ENCODE measurements at regions not wholly inside any gene's neighbourhood (a gene's known extent, or its start where the extent isn't known, plus 50 kb on each side); places are given as distances from the start of the nearest gene placed in this dataset.
"Not testable (repeated sequence)": the region's sequence is repeated elsewhere in the genome, so short reads cannot be mapped to it uniquely, and the experiment has no call there.

DNA sequence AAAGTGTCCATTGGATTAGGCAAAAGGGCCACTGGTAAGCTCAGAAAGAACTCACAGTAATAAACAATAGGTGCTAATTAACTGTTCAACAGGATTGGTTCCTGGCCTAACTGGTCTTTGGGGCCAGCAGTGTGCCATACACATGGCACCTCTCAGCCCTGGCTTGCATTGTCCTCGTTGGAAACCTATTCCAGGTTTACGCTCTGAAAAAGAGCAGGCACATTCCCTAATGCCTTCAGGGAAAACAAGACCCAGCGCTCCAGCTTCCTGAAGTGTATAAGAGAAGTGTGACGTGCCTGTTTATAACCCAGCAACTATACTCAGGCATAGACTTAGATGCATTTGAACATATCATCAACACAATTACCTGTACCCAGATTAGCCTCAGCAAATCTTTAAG lies 51.9 kb upstream of the RBM47 start:
- ATAC-seq, result no peak
- Mint-ChIP-seq H3K4me3 (no peak overlapping the region), H3K36me3 (no peaks in the 10 kb centered on the region), H3K27ac (peak overlapping the region; percentile 27), H3K4me1 (peaks cover 15% of the 10 kb centered on the region), H3K9me3 (no peaks in the 10 kb centered on the region), H3K27me3 (no peaks in the 10 kb centered on the region)

GRCh38 chr4:40682290-40683101 lies 52.8 kb upstream of the RBM47 start:
- H3K4me3 Mint-ChIP-seq, result no peak overlapping the region
- no peaks in the 10 kb centered on the region for H3K27me3 Mint-ChIP-seq
- H3K36me3 Mint-ChIP-seq, result no peaks in the 10 kb centered on the region
- no peak for ATAC-seq
- H3K27ac Mint-ChIP-seq, result no peak overlapping the region
- H3K4me1 Mint-ChIP-seq, result peaks cover 15% of the 10 kb centered on the region
- no peaks in the 10 kb centered on the region for H3K9me3 Mint-ChIP-seq

GRCh38 chr4:40683536-40684145 lies 54.0 kb upstream of the RBM47 start:
- not testable (repeated sequence) for H3K4me3 Mint-ChIP-seq, H3K27ac Mint-ChIP-seq, H3K27me3 Mint-ChIP-seq, H3K36me3 Mint-ChIP-seq, H3K9me3 Mint-ChIP-seq
- peak; percentile 55 for ATAC-seq
- H3K4me1 Mint-ChIP-seq, result peaks cover 15% of the 10 kb centered on the region

DNA sequence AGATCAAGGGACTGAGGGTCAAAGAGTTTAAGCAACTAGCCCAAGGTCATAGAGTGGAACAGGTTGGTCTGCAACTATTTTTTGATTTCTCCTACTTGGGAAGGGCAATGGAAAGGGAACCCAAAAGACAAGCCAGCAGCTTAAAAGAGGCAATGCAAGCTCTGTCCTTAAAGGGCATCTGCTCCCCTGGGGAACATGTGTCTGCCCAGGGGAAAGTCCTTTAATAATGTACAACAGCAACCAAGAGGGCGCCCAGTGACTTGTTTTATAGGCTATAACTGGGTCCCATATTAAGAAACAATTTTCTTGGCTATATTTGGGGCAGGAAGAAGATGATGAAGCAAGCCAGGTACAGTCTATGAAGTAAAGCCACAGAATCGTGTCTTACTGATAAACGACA lies 54.7 kb upstream of the RBM47 start:
- Mint-ChIP-seq H3K9me3 (no peaks in the 10 kb centered on the region), H3K36me3 (no peaks in the 10 kb centered on the region), H3K4me3 (no peak overlapping the region), H3K4me1 (peaks cover 15% of the 10 kb centered on the region), H3K27me3 (no peaks in the 10 kb centered on the region), H3K27ac (no peak overlapping the region)
- peak; percentile 59 for ATAC-seq

- ATAC-seq, result no peak
- Mint-ChIP-seq H3K9me3 (no peaks in the 10 kb centered on the region), H3K4me1 (peaks cover 15% of the 10 kb centered on the region), H3K36me3 (no peaks in the 10 kb centered on the region), H3K27ac (no peak overlapping the region), H3K4me3 (no peak overlapping the region), H3K27me3 (no peaks in the 10 kb centered on the region)
These were observed 55.6 kb upstream of the RBM47 start for GRCh38 chr4:40685300-40685699.

GRCh38 chr4:40686081-40686913 lies 56.6 kb upstream of the RBM47 start:
- Mint-ChIP-seq H3K27me3 (no peaks in the 10 kb centered on the region), H3K27ac (no peak overlapping the region), H3K4me3 (no peak overlapping the region), H3K9me3 (no peaks in the 10 kb centered on the region), H3K36me3 (no peaks in the 10 kb centered on the region), H3K4me1 (peaks cover 15% of the 10 kb centered on the region)
- ATAC-seq, result no peak

DNA sequence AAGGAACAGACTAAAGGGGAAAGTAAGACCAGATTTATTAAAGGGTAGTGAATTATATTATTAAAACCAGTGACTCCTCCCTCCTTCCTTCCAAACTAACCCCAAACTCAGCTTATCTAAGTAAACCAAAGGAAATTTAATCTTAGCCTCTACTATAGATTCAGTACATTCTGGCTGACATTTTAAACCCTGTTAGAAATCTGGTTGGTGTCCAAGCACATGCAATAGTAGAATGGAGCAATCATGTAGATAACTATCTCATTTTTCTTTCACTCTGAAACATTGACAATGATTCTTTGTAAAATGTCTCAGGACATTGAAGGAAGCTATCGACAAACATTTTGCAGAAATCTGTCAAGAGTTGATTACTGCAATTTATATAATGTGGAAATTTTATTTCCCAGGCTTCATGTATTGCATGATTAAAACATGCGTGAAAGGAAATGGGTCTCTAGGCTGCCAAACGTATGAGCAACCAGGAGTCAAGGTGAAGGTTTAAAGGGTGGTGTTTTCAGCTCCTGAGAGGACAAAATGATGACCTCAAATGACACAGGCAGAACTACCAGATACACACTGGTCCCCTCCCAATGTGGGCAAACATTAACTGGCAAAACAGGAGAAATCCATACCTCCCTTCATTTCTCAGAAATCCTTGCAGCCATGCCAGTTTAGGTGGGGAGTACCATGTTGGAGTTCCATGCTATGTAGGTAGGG lies 58.2 kb upstream of the RBM47 start:
- H3K4me3 Mint-ChIP-seq, result no peak overlapping the region
- peaks cover 3% of the 10 kb centered on the region for H3K9me3 Mint-ChIP-seq
- ATAC-seq, result no peak
- H3K36me3 Mint-ChIP-seq, result no peaks in the 10 kb centered on the region
- H3K4me1 Mint-ChIP-seq, result peaks cover 15% of the 10 kb centered on the region
- no peak overlapping the region for H3K27ac Mint-ChIP-seq
- no peaks in the 10 kb centered on the region for H3K27me3 Mint-ChIP-seq

DNA sequence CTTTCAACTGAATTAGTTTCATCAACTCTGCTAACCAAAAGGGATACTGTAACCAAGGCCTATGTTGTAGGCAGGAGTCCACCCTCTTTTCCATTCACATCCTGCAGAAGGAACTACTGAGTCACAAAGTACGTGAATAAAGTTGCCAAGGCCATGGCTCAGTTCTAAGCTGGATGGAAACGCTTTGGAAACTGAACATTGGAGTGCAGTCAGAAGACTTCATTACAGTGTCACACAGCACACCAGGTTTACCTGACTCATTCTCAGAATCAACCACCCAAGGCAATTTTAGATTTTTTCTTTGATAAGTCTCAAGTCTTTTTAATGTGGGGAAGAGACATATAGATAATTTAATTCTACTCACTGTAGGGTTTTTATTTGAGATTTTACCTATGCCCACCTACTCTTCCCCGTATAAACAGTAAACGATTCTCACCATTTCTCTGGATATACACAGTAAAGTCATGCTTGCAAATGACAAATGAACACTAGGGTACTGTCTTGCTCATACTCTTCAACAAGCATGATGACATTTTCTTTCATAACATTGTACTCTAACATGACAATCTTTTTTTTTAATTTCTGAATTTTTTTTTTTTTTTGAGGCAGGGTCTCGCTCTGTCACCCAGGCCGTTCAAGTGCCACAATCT lies 58.9 kb upstream of the RBM47 start:
- H3K36me3 Mint-ChIP-seq, result no peaks in the 10 kb centered on the region
- H3K4me3 Mint-ChIP-seq, result no peak overlapping the region
- no peaks in the 10 kb centered on the region for H3K27me3 Mint-ChIP-seq
- no peak for ATAC-seq
- peaks cover 3% of the 10 kb centered on the region for H3K9me3 Mint-ChIP-seq
- peaks cover 13% of the 10 kb centered on the region for H3K4me1 Mint-ChIP-seq
- no peak overlapping the region for H3K27ac Mint-ChIP-seq

GRCh38 chr4:40693946-40694345 lies 55.8 kb upstream of the NSUN7 start:
- Mint-ChIP-seq H3K9me3 (peaks cover 3% of the 10 kb centered on the region), H3K4me1 (no peaks in the 10 kb centered on the region), H3K27me3 (no peaks in the 10 kb centered on the region), H3K4me3 (no peak overlapping the region), H3K36me3 (no peaks in the 10 kb centered on the region), H3K27ac (no peak overlapping the region)
- ATAC-seq, result no peak

DNA sequence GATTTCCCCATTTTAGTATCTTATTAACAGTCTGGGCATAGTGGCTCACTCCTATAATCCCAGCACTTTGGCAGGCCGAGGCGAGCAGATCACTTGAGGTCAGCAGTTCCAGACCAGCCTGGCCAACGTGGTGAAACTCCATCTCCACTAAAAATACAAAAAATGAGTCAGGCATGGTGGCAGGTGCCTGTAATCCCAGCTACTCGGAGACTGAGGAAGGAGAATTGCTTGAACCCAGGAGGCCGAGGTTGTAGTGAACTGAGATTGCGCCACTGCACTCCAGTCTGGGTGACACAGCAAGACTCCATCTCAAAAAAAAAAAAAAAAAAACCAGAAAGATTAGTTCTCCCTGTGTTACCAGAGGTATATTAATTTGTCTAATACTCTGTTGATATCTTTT lies 52.3 kb upstream of the NSUN7 start:
- not testable (repeated sequence) for H3K9me3 Mint-ChIP-seq, H3K27ac Mint-ChIP-seq

GRCh38 chr4:40698733-40699132 lies 51.0 kb upstream of the NSUN7 start:
- no peak for ATAC-seq
- Mint-ChIP-seq H3K9me3 (no peaks in the 10 kb centered on the region), H3K27me3 (no peaks in the 10 kb centered on the region), H3K27ac (no peak overlapping the region), H3K36me3 (no peaks in the 10 kb centered on the region), H3K4me1 (no peaks in the 10 kb centered on the region), H3K4me3 (no peak overlapping the region)

More for the DNA sequence above, 52.3 kb upstream of the NSUN7 start:
- not testable (repeated sequence) for H3K27me3 Mint-ChIP-seq, ATAC-seq, H3K36me3 Mint-ChIP-seq, H3K4me3 Mint-ChIP-seq, H3K4me1 Mint-ChIP-seq

- no peak overlapping the region for H3K27ac Mint-ChIP-seq
- H3K27me3 Mint-ChIP-seq, result no peaks in the 10 kb centered on the region
- H3K9me3 Mint-ChIP-seq, result no peaks in the 10 kb centered on the region
- ATAC-seq, result no peak
- no peak overlapping the region for H3K4me3 Mint-ChIP-seq
- no peaks in the 10 kb centered on the region for H3K4me1 Mint-ChIP-seq
- H3K36me3 Mint-ChIP-seq, result no peaks in the 10 kb centered on the region
These were observed 50.1 kb upstream of the NSUN7 start for GRCh38 chr4:40699648-40700047.

Data from stimulated activated memory B cell treated with anti-CD40 and anti-IgM and Interleukin-4, amounts not matched to agents 10 μg/mL and 1 μg/mL and 100 μg/mL, for 72 hours (primary cell).